ENCODE measurements at regions not wholly inside any gene's neighbourhood (a gene's known extent, or its start where the extent isn't known, plus 50 kb on each side); places are given as distances from the start of the nearest gene placed in this dataset.

- no peak for DNase-seq
Measured at GRCh38 chr7:35331730-35332678, 78.1 kb upstream of the TBX20 start.

DNA sequence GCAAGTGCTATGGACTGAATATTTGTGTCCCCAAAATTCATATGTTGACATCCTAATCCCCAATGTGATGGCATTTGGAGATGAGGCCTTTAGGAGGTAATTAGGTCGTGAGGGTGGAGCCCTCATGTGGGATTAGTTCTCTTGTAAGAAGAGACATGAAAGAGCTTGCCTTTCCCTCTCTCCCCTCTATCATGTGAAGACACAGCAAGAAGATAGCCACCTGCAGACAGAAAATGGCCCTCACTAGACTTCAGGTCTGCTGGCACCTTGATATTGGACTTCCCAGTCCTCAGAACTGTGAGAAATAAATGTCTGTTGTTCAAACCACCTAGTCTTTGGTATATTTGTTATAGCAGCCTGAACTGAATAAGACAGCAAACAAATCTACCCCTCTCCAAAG, 75.1 kb upstream of the TBX20 start:
- no peak for DNase-seq

DNA sequence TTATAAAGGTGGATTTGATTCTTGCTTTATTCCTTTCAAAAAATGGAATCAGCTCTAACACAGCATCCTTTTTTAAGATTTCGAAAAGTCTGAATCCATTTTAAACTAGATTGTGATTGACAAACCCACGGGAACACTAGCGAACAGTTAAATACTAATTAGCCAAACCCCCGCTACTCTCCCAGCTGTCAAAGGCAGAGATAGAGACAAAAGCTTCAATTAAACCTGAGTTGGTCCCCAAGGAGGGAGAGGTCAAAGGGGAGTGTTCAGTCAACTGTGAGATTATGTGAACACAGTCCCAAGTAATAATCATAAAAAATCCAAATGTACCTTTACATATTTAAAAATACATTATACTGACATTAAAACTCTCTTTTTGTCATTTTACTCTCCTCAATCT, 65.7 kb upstream of the TBX20 start:
- DNase-seq, result no peak

DNA sequence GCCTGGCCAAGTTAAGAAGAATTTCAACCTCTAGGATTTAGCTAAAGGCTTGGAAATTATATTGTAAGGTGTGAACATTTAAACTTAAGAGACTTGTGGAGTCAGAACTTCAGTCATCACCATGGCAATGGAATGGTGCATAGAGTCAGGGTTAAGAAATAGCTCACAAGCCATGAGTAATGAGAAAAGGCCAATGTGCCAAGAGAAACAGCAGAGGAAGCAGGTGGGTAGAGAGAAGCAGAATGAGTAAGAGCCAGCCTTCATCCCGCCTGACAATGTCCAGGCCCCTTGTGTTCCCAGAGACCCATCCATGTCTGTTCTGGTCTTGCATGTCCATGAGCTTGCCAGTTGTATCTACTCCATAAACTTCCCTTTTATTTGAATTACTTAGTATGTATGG, 62.6 kb upstream of the TBX20 start:
- DNase-seq, result no peak

GRCh38 chr7:35315517-35315916, 61.6 kb upstream of the TBX20 start:
- DNase-seq, result no peak

GRCh38 chr7:35314354-35314753, 60.5 kb upstream of the TBX20 start:
- DNase-seq, result no peak

DNA sequence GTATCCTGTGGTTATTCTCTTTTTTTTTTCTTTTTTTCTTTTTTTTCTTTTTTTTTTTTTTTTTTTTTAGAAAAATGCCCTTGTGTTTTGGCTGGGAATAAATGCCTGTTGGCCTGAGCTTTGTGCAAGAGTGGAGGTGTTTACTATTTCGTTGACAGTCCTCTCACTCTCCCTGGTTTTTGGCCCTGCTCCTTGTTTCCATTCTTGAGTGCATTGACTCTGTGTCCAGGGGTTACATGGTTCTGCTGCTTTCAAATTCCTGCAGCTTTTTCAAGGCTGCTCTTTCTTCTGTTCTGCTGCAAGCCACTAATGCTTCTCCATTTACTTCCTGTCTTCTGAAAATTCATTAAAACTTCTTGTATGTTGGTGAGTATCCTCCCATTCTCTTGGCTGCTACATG, 59.7 kb upstream of the TBX20 start:
- no peak for DNase-seq

Data from stimulated activated CD8-positive, alpha-beta memory T cell treated with anti-CD3 and anti-CD28 coated beads, Interleukin-4, amount 100 ng/mL, for 48 hours (primary cell).